ENCODE measurements at regions not wholly inside any gene's neighbourhood (a gene's known extent, or its start where the extent isn't known, plus 50 kb on each side); places are given as distances from the start of the nearest gene placed in this dataset.
A peak's percentile ranks its signal among the peaks of the same experiment; 100 is the strongest.

GRCh38 chr2:175838979-175839378, 163.1 kb downstream of the LNPK start:
- Histone ChIP-seq H3K4me3 (ENCODE audit: insufficient read depth, low read depth, low read length) (no peak overlapping the region), H3K36me3 (ENCODE audit: insufficient read depth, low read length) (no peaks in the 10 kb centered on the region), H3K27me3 (ENCODE audit: insufficient read depth, low read length) (no peaks in the 10 kb centered on the region), H2AFZ (ENCODE audit: low read depth, low read length) (no peak overlapping the region), H4K20me1 (ENCODE audit: insufficient read depth, low read length) (no peaks in the 10 kb centered on the region), H3K4me1 (ENCODE audit: insufficient read depth, low read length) (peaks cover 31% of the 10 kb centered on the region), H3K27ac (ENCODE audit: low read depth, low read length) (no peak overlapping the region), H3K79me2 (ENCODE audit: insufficient read depth, low read length) (no peaks in the 10 kb centered on the region), H3K4me2 (ENCODE audit: low read length) (no peak overlapping the region), H3K9me3 (ENCODE audit: insufficient read depth, low read depth, low read length) (no peaks in the 10 kb centered on the region), H3K9ac (ENCODE audit: low read length) (no peak overlapping the region)
- Mint-ChIP-seq H3K27me3 (ENCODE audit: low read depth, unreplicated experiment) (no peaks in the 10 kb centered on the region), H3K4me3 (ENCODE audit: unreplicated experiment) (no peak overlapping the region), H3K36me3 (ENCODE audit: low read depth, unreplicated experiment) (no peaks in the 10 kb centered on the region), H3K4me1 (ENCODE audit: low read depth, unreplicated experiment) (peaks cover 32% of the 10 kb centered on the region), H3K27ac (ENCODE audit: unreplicated experiment) (no peak overlapping the region), H3K9me3 (ENCODE audit: unreplicated experiment) (no peaks in the 10 kb centered on the region)
- FAIRE-seq (peak; percentile 41), DNase-seq (ENCODE audit: low read depth) (no peak)
- TF ChIP-seq EZH2 (IDR thresholded peaks at IDR 0.05; ENCODE audit: insufficient read depth, low read length) (no peak), CTCF (IDR thresholded peaks at IDR 0.05; ENCODE audit: insufficient read depth, low read depth, low read length) (no peak)

GRCh38 chr2:175837046-175837445, 165.0 kb downstream of the LNPK start:
- peak overlapping the region; percentile 16 for H3K27ac Mint-ChIP-seq (ENCODE audit: unreplicated experiment)
- Histone ChIP-seq H2AFZ (ENCODE audit: low read depth, low read length) (no peak overlapping the region), H3K9me3 (ENCODE audit: insufficient read depth, low read depth, low read length) (no peaks in the 10 kb centered on the region), H3K79me2 (ENCODE audit: insufficient read depth, low read length) (no peaks in the 10 kb centered on the region), H4K20me1 (ENCODE audit: insufficient read depth, low read length) (no peaks in the 10 kb centered on the region), H3K4me3 (ENCODE audit: insufficient read depth, low read depth, low read length) (no peak overlapping the region), H3K4me1 (ENCODE audit: insufficient read depth, low read length) (peaks cover 24% of the 10 kb centered on the region), H3K27ac (ENCODE audit: low read depth, low read length) (peak overlapping the region; percentile 23), H3K27me3 (ENCODE audit: insufficient read depth, low read length) (no peaks in the 10 kb centered on the region), H3K4me2 (ENCODE audit: low read length) (peak overlapping the region; percentile 57), H3K36me3 (ENCODE audit: insufficient read depth, low read length) (no peaks in the 10 kb centered on the region), H3K9ac (ENCODE audit: low read length) (no peak overlapping the region)
- peak; percentile 99 for FAIRE-seq
- H3K4me3 Mint-ChIP-seq (ENCODE audit: unreplicated experiment), result no peak overlapping the region
- no peaks in the 10 kb centered on the region for H3K27me3 Mint-ChIP-seq (ENCODE audit: low read depth, unreplicated experiment)
- peak; percentile 94 for DNase-seq (ENCODE audit: low read depth)
- no peaks in the 10 kb centered on the region for H3K36me3 Mint-ChIP-seq (ENCODE audit: low read depth, unreplicated experiment)
- no peak for TF ChIP-seq EZH2 (IDR thresholded peaks at IDR 0.05; ENCODE audit: insufficient read depth, low read length)
- TF ChIP-seq CTCF (IDR thresholded peaks at IDR 0.05; ENCODE audit: insufficient read depth, low read depth, low read length), result no peak
- peaks cover 24% of the 10 kb centered on the region for H3K4me1 Mint-ChIP-seq (ENCODE audit: low read depth, unreplicated experiment)
- H3K9me3 Mint-ChIP-seq (ENCODE audit: unreplicated experiment), result no peaks in the 10 kb centered on the region

GRCh38 chr2:175836361-175836760, 165.7 kb downstream of the LNPK start:
- H3K9me3 ChIP-seq (ENCODE audit: insufficient read depth, low read depth, low read length), result no peaks in the 10 kb centered on the region
- H3K36me3 ChIP-seq (ENCODE audit: insufficient read depth, low read length), result no peaks in the 10 kb centered on the region
- H3K9me3 Mint-ChIP-seq (ENCODE audit: unreplicated experiment), result no peaks in the 10 kb centered on the region

More at GRCh38 chr2:175836361-175836760, 165.7 kb downstream of the LNPK start:
- Histone ChIP-seq H3K27me3 (ENCODE audit: insufficient read depth, low read length) (no peaks in the 10 kb centered on the region), H3K9ac (ENCODE audit: low read length) (no peak overlapping the region), H4K20me1 (ENCODE audit: insufficient read depth, low read length) (no peaks in the 10 kb centered on the region), H2AFZ (ENCODE audit: low read depth, low read length) (no peak overlapping the region), H3K4me2 (ENCODE audit: low read length) (peak overlapping the region; percentile 57), H3K4me3 (ENCODE audit: insufficient read depth, low read depth, low read length) (no peak overlapping the region), H3K79me2 (ENCODE audit: insufficient read depth, low read length) (no peaks in the 10 kb centered on the region), H3K4me1 (ENCODE audit: insufficient read depth, low read length) (peaks cover 24% of the 10 kb centered on the region), H3K27ac (ENCODE audit: low read depth, low read length) (peak overlapping the region; percentile 17)
- DNase-seq (ENCODE audit: low read depth) (peak; percentile 45), FAIRE-seq (peak; percentile 74)
- peaks cover 24% of the 10 kb centered on the region for H3K4me1 Mint-ChIP-seq (ENCODE audit: low read depth, unreplicated experiment)
- H3K27ac Mint-ChIP-seq (ENCODE audit: unreplicated experiment), result peak overlapping the region; percentile 1
- TF ChIP-seq CTCF (IDR thresholded peaks at IDR 0.05; ENCODE audit: insufficient read depth, low read depth, low read length) (no peak), EZH2 (IDR thresholded peaks at IDR 0.05; ENCODE audit: insufficient read depth, low read length) (no peak)
- H3K4me3 Mint-ChIP-seq (ENCODE audit: unreplicated experiment), result no peak overlapping the region
- no peaks in the 10 kb centered on the region for H3K36me3 Mint-ChIP-seq (ENCODE audit: low read depth, unreplicated experiment)
- no peaks in the 10 kb centered on the region for H3K27me3 Mint-ChIP-seq (ENCODE audit: low read depth, unreplicated experiment)
